ENCODE measurements at regions not wholly inside any gene's neighbourhood (a gene's known extent, or its start where the extent isn't known, plus 50 kb on each side); places are given as distances from the start of the nearest gene placed in this dataset.

GRCh38 chr6:130314271-130314670, 51.5 kb upstream of the TMEM200A start:
- no peak for DNase-seq

GRCh38 chr6:130313206-130313605, 52.6 kb upstream of the TMEM200A start:
- no peak for DNase-seq

GRCh38 chr6:130309028-130309427, 56.8 kb upstream of the TMEM200A start:
- no peak for DNase-seq

- DNase-seq: no peak
Observed at GRCh38 chr6:130307752-130308361, 58.0 kb upstream of the TMEM200A start.

GRCh38 chr6:130306377-130306776, 59.4 kb upstream of the TMEM200A start:
- DNase-seq: no peak

- no peak for DNase-seq
Observed at GRCh38 chr6:130303431-130303830, 62.4 kb upstream of the TMEM200A start.

GRCh38 chr6:130298258-130298657, 67.6 kb upstream of the TMEM200A start:
- no peak for DNase-seq

GRCh38 chr6:130296854-130297253, 69.0 kb upstream of the TMEM200A start:
- DNase-seq: no peak

GRCh38 chr6:130293800-130294199, 71.0 kb upstream of the SAMD3 start:
- peak; percentile 3 for DNase-seq

- DNase-seq: no peak
Observed at GRCh38 chr6:130288065-130288464, 65.3 kb upstream of the SAMD3 start.

GRCh38 chr6:130282234-130282995, 59.7 kb upstream of the SAMD3 start:
- no peak for DNase-seq

- DNase-seq: no peak
Observed at GRCh38 chr6:130276507-130276906, 53.8 kb upstream of the SAMD3 start.

GRCh38 chr6:130274007-130274406, 51.3 kb upstream of the SAMD3 start:
- DNase-seq: no peak
